ENCODE measurements at regions not wholly inside any gene's neighbourhood (a gene's known extent, or its start where the extent isn't known, plus 50 kb on each side); places are given as distances from the start of the nearest gene placed in this dataset.
"Not testable (repeated sequence)": the region's sequence is repeated elsewhere in the genome, so short reads cannot be mapped to it uniquely, and the experiment has no call there.

DNA sequence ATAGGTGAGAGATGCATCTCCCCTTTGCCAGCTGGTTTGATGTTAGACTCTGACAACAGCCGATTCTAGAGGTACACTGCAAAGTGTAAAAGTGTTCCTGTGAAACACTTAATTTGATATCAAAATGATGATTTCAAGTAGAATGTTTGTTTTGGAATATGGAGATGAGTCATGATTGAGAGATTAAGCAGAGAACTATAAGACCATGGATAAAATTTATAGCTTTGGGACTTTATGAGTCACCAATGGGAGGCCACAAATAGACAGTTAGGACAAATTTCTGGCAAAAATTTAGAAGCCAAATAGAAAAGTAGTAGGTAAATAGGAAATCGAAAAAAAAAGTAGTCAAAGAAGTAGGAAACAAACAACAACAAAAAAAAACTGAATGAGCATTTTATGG is 672.5 kb downstream of the NSUN3 start:
- DNase-seq = no peak

DNA sequence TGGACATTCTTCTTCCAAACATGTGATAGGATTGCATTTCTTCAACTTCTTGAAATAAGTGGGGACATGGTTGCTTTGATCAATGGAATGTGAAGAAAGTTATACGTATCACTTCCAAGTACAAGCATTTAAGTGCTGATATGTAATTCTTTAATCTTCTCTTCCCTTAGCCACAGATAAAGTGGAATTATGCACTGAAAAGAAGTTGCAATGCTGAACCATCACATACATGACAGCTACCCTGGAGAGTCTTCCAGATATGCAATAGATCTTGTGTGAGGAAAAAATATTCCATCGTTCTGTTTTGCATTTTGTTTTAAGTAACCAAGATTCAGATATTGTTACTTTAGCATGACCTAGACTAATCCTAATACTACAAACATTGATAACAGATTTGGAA is 674.3 kb downstream of the NSUN3 start:
- no peak for DNase-seq

DNA sequence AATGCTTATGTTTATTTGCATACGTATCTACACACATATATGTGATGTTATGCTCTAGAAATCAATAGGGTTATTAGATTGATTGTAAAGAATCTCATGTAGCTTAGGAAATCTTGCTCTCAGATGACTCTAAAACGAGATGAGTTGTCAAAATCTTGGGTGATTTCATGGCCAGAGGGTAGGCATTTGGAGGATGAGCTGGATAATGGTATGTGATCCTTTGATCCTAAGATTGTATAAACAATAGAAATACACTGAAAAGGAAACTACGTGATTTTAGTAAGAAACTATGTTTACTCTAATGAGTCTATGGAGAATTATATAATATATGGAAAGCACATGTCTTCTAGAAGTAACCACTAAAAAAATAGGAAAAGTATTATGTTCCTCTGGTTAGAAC is 676.6 kb downstream of the NSUN3 start:
- no peak for DNase-seq

DNA sequence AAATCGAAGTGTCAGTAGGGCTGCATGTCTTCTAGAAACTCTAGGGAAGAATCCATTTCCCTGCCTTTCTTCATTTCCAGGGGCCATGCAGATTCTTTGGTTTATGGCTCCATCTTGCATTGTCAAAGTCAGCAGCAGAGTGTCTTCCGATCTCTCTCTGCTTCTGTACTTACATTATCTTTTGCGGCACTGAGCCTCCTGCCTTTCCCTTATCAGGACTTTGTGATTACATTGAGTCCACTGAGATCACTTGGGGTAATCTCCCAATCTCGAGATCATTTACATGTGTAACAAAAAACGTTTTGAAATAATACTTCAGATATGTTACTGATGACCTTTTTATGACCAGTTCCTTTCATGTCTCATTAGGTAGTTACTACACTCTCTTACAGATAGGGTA is 695.9 kb downstream of the NSUN3 start:
- no peak for DNase-seq

DNA sequence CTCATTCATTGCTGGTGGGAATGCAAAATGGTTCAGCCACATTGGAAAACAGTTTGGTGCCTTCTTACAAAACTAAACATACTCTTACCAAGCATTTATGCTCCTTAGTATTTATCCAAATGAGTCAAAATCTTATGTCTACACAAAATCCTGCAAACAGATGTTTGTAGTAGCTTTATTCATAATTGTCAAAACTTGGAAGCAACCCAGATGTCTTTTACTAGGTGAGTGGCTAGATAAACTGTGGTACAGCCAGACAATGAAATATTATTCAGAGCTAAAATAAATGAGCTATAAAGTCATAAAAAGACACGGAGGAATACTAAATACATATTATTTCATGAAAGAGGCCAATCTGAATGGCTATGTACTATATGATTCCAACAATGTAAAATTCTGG is 709.5 kb downstream of the NSUN3 start:
- DNase-seq = no peak

DNA sequence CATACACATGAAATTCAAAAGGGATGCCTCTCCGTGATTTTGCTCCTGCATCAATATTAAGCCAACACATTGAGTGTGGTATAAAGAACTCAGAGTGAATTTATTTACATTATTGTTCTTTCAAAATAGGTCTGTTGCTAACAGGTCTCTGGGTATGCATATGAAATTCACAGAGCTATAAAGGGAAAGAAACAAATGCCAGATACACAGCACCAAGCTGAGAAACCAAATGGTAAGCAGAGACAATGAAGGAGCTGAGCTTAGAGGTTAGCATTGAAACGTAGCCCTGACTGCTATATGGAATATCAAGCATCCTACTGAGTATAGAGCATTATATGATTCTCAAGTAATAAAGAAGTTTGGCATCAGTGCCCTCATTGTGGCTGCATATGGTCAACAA is 712.9 kb downstream of the NSUN3 start:
- no peak for DNase-seq

DNA sequence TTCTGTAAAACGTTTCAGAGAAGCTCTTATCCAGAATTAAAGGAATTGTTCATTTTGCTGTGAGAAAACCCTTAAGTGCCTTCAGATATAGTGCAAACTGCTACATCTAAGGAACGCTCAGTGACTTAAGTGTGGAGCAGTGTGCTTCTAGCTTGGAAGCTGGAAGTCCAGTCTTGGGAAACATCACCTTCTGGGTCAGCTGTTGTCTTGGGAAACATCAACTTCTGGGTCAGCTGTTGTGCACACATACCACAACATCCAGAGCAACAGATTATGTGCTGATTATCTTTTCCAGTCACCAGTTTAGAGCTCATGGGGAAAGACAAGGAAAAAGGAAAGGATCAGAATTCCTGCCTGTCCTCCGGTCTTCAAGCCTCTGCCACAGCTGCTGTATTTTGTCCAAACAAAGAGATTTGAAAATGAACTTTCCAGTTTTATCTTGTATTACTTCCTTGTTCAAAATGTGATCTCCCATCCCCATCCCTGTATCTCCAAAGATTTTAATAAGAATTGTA is 713.6 kb downstream of the NSUN3 start:
- no peak for DNase-seq

DNA sequence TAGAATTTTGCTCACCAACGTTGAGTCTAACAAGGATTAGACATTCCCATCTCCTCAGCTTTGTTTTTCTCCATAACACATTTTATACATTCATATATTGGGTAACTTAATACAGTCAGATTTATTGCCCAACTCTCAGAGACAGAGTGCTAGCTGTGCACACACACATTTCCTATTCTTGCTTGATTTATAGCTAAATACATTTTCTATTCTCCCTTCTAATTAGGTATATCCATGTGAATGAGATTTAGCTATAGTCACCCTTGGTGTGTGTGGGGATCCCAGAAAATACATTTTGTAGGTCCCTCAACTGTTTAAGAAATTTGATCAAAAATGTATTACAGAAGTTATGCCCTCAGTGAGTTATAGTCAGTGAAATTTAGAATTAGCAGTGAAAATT is 715.4 kb downstream of the NSUN3 start:
- no peak for DNase-seq

DNA sequence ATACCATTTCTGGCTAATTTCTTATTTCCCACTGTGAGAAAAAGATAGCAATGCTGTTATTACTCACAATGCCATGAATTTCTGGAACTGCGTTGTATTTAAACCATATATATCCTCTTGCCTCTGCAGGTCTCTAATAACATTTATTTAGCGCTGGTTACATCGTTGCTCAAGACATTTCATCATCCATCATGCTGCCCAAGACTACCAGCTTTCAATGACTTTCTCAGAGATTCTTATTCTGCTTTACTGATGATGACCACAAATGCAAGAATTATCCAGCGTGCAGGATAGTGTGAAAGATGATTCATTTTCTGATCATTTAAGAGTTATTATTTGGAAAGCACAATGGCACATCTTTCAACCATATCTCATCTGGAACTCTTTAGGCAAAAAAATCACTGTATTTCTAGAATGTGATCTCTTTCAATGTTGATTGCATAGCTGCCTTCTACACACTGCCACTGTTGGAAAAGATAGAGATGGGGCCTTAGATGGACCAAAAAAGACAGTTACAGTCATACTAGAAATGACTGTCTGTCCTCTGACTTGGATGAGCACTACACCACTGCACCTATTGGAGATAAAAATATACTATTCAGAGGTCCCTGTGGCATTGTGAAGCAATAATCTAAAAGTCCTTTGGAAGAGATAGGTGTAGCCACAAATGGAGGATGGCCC is 716.1 kb downstream of the NSUN3 start:
- no peak for DNase-seq

DNA sequence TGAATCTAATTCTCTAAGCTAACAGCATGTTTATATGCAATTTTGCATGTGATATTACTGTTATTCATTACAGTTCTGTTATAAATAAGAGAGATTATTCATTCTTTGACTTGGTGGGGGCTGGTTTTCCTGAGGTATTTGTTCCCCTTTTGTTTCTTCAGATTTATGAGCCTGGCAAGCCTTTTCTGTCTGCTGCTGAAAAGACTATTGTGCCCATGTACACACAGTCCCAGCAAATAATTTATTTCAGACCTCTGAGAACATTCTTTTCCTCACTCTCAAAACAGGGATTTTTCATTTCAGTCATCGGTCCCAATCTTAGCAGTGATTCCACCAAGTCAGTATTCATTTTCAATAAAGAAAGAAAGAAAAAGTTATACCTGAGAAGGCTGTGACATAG is 716.8 kb downstream of the NSUN3 start:
- DNase-seq = no peak

DNA sequence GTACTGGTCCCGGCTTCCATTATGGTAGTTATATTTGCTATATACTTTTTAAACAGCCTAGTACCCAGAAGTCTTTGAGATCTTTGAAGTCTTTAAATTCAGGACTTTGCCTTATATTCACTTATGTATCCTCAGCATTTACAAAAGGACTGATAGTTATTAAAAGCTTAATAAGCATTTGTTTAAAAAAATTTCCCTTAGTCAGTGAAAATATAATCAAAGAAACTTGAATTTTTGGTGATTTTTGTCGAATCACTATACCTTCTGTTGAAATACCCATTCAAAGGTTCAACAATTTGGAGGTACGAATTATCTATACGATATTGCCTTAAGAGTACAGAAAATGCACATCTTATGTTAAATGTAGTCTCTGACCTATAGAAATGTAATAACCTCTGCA is 721.4 kb downstream of the NSUN3 start:
- DNase-seq = no peak

DNA sequence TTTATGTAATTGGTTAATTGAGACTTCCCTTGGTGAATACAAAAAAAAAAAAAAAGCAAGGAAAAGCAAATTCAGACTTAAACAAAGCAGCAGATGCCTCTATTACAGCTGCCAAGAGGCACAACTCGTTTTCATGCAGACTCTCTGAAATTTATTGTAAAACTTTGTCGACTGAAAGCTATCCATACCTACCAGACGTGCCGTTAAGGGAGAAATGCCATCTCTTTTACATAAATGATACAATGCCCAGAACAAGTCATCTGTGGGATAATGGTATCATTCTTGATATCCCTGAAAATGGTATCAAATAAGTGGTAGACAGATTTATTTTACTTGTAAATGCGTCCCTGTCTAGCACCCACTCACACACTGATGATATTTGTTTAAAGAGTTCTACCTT is 724.2 kb downstream of the NSUN3 start:
- DNase-seq = no peak

DNA sequence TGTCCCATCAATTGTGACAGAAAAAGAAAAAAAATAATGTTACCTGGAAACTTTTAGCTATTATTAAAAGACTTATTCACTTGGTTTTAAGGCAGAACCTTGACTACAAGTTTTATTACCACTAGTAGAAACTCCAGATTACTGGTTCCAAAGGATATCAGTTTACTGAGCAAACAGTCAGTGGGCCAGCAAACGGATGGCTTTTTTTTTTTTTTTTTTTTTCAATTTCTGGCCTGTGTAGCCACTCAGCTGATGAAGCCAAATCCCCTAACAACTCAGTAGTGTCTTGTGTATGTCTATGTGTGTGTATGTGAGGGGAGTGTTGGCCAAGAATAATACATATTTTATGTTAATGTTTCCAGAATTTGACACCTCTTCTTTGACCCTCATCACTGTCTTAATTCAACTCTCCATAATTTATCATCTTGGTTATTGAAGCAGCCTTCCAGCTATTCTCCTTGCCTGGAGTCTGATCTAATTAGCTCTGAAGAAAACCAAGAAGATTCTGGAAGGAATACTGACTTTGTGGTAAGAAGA is 724.9 kb downstream of the NSUN3 start:
- no peak for DNase-seq

DNA sequence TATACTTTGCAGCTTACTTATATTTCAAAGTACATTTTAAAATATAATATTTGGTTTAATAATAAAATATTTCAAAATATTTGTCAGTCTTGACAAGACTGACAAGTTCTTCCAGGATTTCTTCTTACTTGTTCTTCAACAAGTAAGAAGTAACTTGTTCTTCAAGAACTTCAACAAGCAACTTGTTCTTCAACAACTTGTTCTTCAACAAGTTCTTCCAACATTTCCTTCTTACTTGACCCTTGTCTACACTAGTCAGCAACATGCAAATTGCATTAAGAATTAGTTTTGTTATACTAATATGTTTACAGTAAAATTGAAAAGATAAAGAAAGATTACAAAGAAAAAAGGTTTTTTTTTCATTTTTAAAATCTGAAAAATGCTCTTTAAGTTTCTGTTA is 731.7 kb downstream of the NSUN3 start:
- DNase-seq = no peak

DNA sequence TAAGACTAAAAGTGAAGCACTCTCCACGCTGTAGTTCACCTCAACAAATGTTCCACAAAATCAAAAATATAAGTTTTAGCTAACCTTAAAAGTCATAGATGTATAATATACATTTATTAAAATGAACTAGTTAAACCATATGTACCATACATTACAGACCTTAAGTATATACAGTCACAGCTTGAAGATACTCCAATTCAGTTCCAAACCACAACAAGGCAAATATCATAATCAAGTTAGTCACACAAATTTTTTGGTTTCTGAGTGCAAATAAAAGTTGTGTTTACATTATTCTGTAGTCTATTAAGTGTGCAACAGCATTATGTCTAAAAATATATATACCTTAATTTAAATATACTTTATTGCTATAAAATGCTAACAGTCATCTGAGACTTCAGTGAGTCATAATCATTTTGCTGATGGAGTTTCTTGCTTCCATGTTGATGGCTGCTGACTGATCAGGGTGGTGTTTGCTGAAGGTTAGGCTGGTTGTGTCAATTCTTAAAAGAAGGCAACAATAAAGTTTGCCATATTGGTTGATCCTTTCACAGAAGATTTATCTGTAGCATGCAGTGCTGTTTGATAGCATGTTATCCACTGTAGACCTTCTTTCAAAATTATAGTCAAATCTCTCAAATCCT is 736.7 kb downstream of the NSUN3 start:
- DNase-seq = no peak

DNA sequence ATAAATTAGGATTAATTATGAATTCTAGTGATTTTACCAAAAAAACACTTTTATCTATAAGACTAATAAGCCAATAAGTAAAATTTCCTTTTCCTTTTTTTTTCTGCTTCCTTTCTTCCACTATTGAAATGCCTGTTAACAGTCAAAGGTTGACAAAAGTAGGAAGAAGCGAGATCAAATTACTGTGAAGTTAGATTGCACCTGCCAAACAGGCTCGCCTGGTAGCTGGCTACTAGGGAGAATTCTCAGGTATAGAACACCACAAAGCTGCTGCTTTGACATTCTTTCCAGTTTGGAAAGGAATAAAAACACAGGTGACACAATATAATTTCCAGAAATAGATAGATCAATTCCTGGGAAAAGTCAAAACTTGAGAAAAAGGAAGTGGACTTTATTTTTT is 749.0 kb downstream of the NSUN3 start:
- DNase-seq = no peak

DNA sequence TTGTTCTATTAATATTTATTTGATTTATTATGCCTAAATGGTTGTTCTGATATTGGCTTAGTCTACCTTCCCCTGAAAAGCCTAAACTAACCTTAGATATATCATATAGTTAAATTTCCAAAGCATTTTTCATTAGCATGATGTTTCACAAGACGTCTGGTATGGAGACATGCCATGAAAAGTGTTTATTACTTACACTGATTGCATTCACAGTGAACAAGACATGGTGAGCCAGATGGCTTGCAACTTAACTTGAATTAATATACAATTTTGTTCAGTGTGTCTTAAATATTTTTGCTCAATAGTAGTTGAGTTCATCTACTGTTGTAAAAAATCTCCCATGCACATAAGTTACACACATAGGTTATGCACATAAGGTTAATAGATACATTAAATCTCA is 758.4 kb downstream of the NSUN3 start:
- no peak for DNase-seq

DNA sequence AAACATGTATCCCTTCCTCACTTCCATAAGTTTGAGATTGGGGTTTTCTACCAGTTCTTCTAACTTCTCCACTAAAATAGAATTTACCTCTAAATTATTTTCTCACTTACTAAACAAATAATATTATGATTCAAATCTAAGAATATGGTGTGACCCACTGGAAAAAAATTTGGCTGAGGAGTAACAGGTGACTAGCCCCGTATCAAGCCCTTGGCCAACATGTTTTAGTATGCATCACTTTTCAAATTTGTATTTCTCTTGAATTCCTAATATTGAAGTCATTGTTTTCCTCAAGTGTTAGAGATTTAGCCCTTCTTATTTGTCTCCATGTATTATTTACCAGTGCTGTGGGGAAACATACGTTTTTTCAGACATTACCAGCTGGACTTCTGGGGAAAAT is 759.4 kb downstream of the NSUN3 start:
- no peak for DNase-seq

DNA sequence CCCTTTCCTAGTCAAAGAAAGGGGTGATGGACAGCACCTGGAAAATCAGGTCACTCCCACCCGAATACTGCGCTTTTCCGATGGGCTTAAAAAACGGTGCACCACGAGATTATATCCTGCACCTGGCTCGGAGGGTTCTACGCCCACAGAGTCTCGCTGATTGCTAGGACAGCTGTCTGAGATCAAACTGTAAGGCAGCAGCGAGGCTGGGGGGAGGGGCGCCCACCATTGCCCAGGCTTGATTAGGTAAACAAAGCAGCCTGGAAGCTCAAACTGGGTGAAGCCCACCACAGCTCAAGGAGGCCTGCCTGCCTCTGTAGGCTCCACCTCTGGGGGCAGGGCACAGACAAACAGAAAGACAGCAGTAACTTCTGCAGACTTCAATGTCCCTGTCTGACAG is 783.4 kb downstream of the NSUN3 start:
- not testable (repeated sequence) for DNase-seq

DNA sequence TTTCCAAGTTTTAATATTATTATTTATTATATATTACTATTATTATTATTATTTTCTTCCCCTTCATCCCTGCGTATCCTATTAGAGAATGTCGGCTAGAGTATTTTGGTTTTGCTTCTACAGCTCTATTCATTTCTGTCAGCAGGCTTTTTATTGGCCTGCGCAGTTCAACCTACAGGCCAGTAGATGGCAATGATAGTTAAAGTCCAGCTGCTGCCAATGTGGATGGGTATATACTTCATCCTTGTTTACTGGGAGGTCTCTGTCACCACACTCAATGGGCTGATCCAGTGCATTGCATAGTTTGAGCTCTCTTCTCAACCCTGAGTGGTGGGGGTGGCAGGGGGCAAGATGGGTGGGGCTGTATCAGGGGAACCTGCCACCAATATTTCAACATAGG is 799.8 kb downstream of the NSUN3 start:
- DNase-seq = no peak

DNA sequence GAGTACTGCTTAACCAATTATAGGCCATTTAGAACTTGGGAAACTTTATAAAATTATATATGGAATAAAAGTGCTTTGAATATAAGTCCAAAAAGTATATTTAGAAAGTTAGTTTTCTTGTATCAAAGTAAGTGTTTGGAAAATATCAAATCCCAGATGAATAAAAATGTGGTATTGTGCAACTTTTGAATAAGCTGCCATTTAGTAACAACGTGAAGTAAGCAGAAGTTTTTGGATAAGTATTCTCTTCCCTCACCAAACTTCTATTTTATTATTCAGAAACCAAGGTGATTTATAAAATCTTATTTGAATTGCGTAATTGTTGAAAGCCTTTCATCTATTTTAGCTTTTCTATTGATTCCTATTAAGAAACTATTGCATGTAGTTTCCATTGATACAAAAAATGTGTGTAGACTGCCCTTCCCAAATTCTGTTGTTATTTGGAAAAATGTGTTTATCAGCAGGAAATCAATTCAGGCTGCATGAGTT is 806.2 kb downstream of the NSUN3 start:
- DNase-seq = no peak

DNA sequence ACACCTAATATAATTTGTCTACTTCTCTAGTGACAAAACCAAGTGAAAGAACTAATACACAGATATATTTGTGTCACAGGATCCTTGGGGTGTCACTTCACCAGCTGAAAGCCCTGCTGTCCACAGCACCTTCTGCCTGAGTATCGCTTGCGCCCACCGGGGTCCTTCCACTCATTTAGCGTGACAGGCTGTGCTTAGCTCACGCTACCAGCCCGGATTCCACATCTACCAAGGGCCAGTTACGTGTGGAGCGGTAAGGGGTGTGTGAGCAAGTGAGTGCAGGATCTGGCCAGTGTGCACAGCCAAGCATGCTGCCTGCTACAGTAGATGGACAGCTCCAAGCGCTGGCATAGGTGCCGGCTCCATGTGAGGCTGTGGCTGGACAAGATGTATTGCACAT is 810.9 kb downstream of the NSUN3 start:
- DNase-seq = no peak

DNA sequence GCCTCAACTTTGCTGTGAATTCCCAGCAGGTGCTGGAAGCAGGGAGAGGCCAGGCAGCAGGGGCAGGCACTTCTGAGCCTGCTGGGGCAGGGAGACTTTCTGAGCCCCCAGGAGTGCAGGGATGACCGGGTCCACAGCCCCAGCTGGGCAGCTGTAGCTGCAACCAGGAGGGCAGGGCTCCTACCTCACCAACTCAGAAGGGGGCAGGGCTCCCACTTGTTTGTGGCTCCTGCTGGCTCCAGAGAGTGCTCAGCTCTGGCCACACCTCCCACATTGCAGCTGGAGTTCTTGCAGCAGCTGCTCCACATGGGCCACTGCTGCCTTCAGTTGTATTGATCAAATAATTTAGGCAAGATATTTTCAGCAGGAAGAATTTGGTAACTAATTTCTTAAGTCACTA is 812.3 kb downstream of the NSUN3 start:
- no peak for DNase-seq

DNA sequence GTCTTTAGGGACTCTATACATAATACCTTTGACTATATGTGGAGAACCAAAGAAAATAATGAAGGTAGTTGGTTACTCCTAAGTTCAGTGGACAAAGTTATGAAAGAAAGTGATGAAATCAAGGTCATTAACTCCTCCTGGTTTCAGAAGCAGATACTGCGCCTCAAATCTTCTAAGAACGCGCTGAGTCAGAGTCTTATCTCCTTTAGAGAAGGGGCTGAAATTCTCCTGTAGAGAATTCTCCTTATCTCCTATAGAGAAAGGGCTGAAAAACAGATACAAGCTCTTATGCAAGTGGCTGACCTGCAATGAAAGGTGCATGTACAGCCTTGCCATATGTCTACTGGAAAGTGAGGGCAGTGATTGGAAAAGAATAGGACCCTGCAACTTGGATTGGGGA is 824.2 kb downstream of the NSUN3 start:
- DNase-seq = no peak

DNA sequence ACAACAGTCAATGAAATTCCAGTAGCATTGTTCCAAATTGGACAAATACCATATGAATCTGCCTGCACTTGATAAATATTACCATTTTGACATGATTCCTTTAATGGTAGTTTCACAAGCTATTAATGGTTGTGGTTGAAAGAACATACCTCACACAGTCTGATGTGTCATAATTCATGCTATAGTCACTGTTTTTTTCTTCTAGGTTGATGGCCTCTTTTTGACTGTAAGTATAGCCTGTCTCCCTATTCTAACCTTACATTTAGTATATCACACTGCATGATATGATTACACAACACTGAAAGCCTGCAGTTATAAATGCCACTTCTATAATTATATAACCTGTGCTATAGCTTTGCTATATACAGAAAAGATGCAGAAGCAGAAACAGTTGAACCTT is 834.1 kb downstream of the NSUN3 start:
- DNase-seq = no peak
